MCF 10A (cell line): ENCODE measurements at regions not wholly inside any gene's neighbourhood (a gene's known extent, or its start where the extent isn't known, plus 50 kb on each side); places are given as distances from the start of the nearest gene placed in this dataset.

ENCODE experiments used
- BruUV-seq: library from RNA; stranded (reverse); fragments of 400-500 nt; replicated peaks from 2 replicates; lab custom pipeline; 2021; lab: Mats Ljungman, UMichigan
- CTCF ChIA-PET: fragments of 300-600 bp; sonication (Branson Sonifier 250); formaldehyde crosslinking; extraction: SDS; loops from one replicate; lab custom pipeline; 2021; ENCODE audit warnings: antibody characterized with exemption, inconsistent platforms; lab: Yijun Ruan, JAX
- POLR2A ChIA-PET: fragments of 300-600, 350-650 bp; sonication (Branson Sonifier 250); formaldehyde crosslinking; extraction: SDS; loops from one replicate; lab custom pipeline; 2020; ENCODE audit warnings: antibody characterized with exemption, inconsistent platforms; lab: Yijun Ruan, JAX
- DNase-seq: peaks from one replicate; pipeline ENCODE4 v3.0.0-alpha.2; 2018; ENCODE audit not compliant: unreplicated experiment
- H3K27ac Mint-ChIP-seq: one replicate; pipeline ENCODE4 v1.8.0; 2022; ENCODE audit warnings: mild to moderate bottlenecking, low read depth, mixed read lengths; ENCODE audit not compliant: unreplicated experiment
- H3K27me3 Mint-ChIP-seq: one replicate; pipeline ENCODE4 v1.8.0; 2022; ENCODE audit warnings: mixed read lengths; ENCODE audit not compliant: insufficient read depth, unreplicated experiment
- H3K36me3 Mint-ChIP-seq: one replicate; pipeline ENCODE4 v1.8.0; 2022; ENCODE audit warnings: mild to moderate bottlenecking, moderate library complexity, mixed read lengths; ENCODE audit not compliant: insufficient read depth, unreplicated experiment
- H3K4me1 Mint-ChIP-seq: one replicate; pipeline ENCODE4 v1.8.0; 2022; ENCODE audit warnings: mixed read lengths; ENCODE audit not compliant: insufficient read depth, unreplicated experiment
- H3K4me3 Mint-ChIP-seq: one replicate; pipeline ENCODE4 v1.8.0; 2022; ENCODE audit warnings: mild to moderate bottlenecking, moderate library complexity, mixed read lengths; ENCODE audit not compliant: unreplicated experiment
- H3K9me3 Mint-ChIP-seq: one replicate; pipeline ENCODE4 v1.8.0; 2022; ENCODE audit warnings: mixed read lengths; ENCODE audit not compliant: unreplicated experiment
- intact Hi-C: fragments of 100-400 bp; cut with micrococcal nuclease; formaldehyde crosslinking; loops from 2 replicates; pipeline ENCODE4 v1.14.1; 2022
- TF ChIP-seq, protein P1 (sequence below): fragments of 200-600 bp; IDR thresholded peaks from one replicate; pipeline ENCODE4 v1.8.0; 2022; ENCODE audit warnings: antibody characterized with exemption, mild to moderate bottlenecking; ENCODE audit not compliant: unreplicated experiment

DNA sequence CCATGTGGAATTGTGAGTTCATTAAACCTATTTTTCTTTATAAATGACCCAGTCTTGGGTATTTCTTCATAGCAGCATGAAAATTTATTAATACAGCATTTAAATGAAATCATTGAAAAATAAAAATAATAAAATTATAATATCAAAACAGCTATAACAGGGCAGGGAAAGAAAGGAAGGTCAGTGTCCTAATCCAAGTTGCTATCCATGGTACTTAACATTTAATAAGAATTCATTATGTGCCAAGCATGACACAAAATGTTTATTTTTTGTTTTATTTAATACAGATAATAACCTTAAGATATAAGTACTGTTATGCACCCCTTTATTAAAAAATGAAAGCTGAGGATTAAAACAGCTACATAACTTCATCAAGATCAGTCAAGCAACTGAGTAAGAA lies 838.4 kb downstream of the RAB28 start:
- intact Hi-C loops, result no loop called here
- H3K36me3 Mint-ChIP-seq, result no peaks in the 10 kb centered on the region
- H3K27me3 Mint-ChIP-seq, result no peaks in the 10 kb centered on the region
- DNase-seq, result no peak
- H3K4me1 Mint-ChIP-seq, result peaks cover 11% of the 10 kb centered on the region
- POLR2A ChIA-PET, result no interaction called here
- no peak overlapping the region for H3K4me3 Mint-ChIP-seq
- CTCF ChIA-PET, result interaction anchor here (2.1 kb wide), 1 partner anchor 13 kb away, joined by 11 read pairs; no protein-coding TSS in a partner anchor
- H3K27ac Mint-ChIP-seq, result no peak overlapping the region
- no peaks in the 10 kb centered on the region for H3K9me3 Mint-ChIP-seq
- BruUV-seq, result no TSS peak
- TF ChIP-seq, protein P1, sequence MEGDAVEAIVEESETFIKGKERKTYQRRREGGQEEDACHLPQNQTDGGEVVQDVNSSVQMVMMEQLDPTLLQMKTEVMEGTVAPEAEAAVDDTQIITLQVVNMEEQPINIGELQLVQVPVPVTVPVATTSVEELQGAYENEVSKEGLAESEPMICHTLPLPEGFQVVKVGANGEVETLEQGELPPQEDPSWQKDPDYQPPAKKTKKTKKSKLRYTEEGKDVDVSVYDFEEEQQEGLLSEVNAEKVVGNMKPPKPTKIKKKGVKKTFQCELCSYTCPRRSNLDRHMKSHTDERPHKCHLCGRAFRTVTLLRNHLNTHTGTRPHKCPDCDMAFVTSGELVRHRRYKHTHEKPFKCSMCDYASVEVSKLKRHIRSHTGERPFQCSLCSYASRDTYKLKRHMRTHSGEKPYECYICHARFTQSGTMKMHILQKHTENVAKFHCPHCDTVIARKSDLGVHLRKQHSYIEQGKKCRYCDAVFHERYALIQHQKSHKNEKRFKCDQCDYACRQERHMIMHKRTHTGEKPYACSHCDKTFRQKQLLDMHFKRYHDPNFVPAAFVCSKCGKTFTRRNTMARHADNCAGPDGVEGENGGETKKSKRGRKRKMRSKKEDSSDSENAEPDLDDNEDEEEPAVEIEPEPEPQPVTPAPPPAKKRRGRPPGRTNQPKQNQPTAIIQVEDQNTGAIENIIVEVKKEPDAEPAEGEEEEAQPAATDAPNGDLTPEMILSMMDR, result no peak

DNA sequence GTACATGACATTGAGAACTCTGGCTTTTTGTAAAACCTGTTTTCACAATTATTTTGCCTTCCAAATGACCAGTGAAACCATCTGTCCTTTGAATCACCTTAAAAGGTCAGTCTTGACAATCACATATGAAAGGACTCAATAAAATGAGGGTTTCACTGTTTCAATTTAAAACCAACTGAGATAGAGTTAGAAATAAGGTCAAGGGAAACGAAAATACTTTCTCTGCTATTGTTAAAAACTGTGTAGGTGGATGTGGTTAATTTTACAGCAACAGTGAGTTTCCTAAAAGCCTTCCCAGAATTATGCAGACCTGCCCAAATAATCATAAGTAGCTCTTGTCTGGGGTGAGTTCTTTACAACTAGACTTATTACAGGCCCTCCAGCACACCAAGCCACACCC lies 839.9 kb downstream of the RAB28 start:
- Mint-ChIP-seq H3K4me3 (no peak overlapping the region), H3K27me3 (no peaks in the 10 kb centered on the region), H3K27ac (no peak overlapping the region), H3K9me3 (no peaks in the 10 kb centered on the region), H3K36me3 (no peaks in the 10 kb centered on the region), H3K4me1 (peaks cover 11% of the 10 kb centered on the region)
- ChIA-PET CTCF (interaction anchor here (0.6 to 1.6 kb wide), 3 partner anchors 11 to 1054 kb away, joined by 3 to 8 read pairs (median 3); no protein-coding TSS in a partner anchor), POLR2A (no interaction called here)
- TF ChIP-seq, protein P1, result no peak
- intact Hi-C loops, result no loop called here
- BruUV-seq, result no TSS peak
- no peak for DNase-seq

DNA sequence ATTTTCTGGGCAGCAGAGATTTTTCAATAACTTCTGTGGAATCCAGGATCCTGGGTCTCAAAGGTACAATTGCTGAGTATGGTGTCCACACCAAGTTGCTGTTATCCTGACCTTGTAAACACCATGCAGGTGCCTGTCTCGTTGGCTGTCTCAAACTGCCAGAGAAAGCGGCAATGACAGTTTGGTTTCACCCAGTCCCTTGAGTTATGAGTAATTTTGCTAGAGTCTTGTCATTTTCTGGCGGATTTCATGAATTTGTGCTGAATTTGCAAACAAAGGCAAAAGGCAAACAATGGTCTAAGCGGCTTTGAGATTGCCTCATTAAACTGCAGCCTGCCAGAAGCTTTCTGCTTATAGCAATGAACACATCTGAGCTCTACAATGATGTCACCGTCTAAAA lies 847.9 kb downstream of the RAB28 start:
- POLR2A ChIA-PET, result interaction anchor here (0.6 to 1.2 kb wide), 2 partner anchors 210 to 850 kb away, joined by 3 read pairs; no protein-coding TSS in a partner anchor
- DNase-seq, result no peak
- Mint-ChIP-seq H3K27me3 (no peaks in the 10 kb centered on the region), H3K4me3 (no peak overlapping the region), H3K4me1 (no peaks in the 10 kb centered on the region), H3K9me3 (peaks cover 7% of the 10 kb centered on the region), H3K27ac (no peak overlapping the region), H3K36me3 (no peaks in the 10 kb centered on the region)
- intact Hi-C loops, result loop anchor here (10.0 kb wide), 1 partner anchor 151 kb away; no protein-coding TSS in a partner anchor
- TF ChIP-seq, protein P1, result no peak
- CTCF ChIA-PET, result interaction anchor here (0.7 to 1.8 kb wide), 4 partner anchors 222 to 1403 kb away, joined by 3 to 4 read pairs (median 4); no protein-coding TSS in a partner anchor
- BruUV-seq, result no TSS peak

DNA sequence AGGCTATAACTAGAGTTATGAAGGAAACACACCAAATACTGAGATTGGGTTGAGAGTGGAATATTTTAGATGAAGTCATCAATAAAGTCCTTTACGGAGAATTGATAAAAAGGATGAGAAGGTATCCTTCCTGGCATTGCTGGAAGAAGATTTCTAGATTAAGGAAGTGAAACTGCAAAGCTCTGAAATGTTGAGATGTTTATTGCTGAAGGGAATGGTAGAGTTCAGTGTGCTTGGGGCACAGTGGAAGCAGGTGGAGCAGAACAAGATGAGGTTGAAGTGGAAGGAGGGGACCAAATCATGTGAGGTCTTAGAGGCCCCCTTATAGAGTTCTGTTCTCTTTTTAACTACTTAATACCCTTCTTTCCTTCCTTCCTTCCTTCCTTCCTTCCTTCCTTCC lies 848.5 kb downstream of the RAB28 start:
- intact Hi-C loops, result loop anchor here (2.0 to 10.0 kb wide), 2 partner anchors 151 to 593 kb away; no protein-coding TSS in a partner anchor
- TF ChIP-seq, protein P1, result no peak
- Mint-ChIP-seq H3K4me1 (no peaks in the 10 kb centered on the region), H3K36me3 (no peaks in the 10 kb centered on the region), H3K9me3 (peaks cover 7% of the 10 kb centered on the region), H3K27me3 (no peaks in the 10 kb centered on the region), H3K27ac (no peak overlapping the region), H3K4me3 (no peak overlapping the region)
- POLR2A ChIA-PET, result interaction anchor here (0.6 to 1.2 kb wide), 2 partner anchors 211 to 849 kb away, joined by 3 read pairs; no protein-coding TSS in a partner anchor
- BruUV-seq, result no TSS peak
- DNase-seq, result no peak
- CTCF ChIA-PET, result interaction anchor here (0.6 to 1.0 kb wide), 3 partner anchors 227 to 1403 kb away, joined by 3 read pairs; no protein-coding TSS in a partner anchor
